Right lobe of liver (tissue), 6 donors: ENCODE measurements at regions not wholly inside any gene's neighbourhood (a gene's known extent, or its start where the extent isn't known, plus 50 kb on each side); places are given as distances from the start of the nearest gene placed in this dataset.

Experiments used
- ATAC-seq, 4 donors: fragments of 200-7000 bp; cut with Tn5 transposase; one replicate each; pipeline ENCODE4 v1.9.1; 2020; ENCODE audit warnings: mild to moderate bottlenecking in 4 of 4, moderate library complexity in 4 of 4
- DNase-seq, 3 donors: peaks; one replicate each; pipeline ENCODE4 v3.0.0-alpha.2; 2020
- H3K27ac ChIP-seq, 3 donors: fragments of 200-600 bp; one replicate each; pipeline ENCODE4 v1.8.0; 2022
- H3K27me3 ChIP-seq, 2 donors: fragments of 200-600 bp; one replicate each; pipeline ENCODE4 v1.8.0; 2022
- H3K36me3 ChIP-seq, 4 donors: fragments of 200-600 bp; sonication (generic) in 1 of 4; one replicate each; pipeline versions ENCODE4 v1.5.1 to v1.8.0; 2017 to 2022; ENCODE audit warnings: control low read depth in 1 of 4
- H3K4me1 ChIP-seq, 4 donors: fragments of 200-600 bp; sonication (generic) in 1 of 4; one replicate each; pipeline versions ENCODE4 v1.5.1 to v1.8.0; 2017 to 2022; ENCODE audit warnings: control low read depth in 1 of 4
- H3K4me3 ChIP-seq, 3 donors: fragments of 200-600 bp; one replicate each; pipeline ENCODE4 v1.8.0; 2022
- H3K9me3 ChIP-seq, 4 donors: fragments of 200-600 bp; sonication (generic) in 1 of 4; one replicate each; pipeline versions ENCODE4 v1.5.1 to v1.8.0; 2017 to 2022; ENCODE audit warnings: control low read depth in 1 of 4
- CTCF ChIP-seq, 4 donors: fragments of 200-600 bp in 3 of 4; fragments of 450-650 bp in 1 of 4; IDR thresholded peaks; one replicate each; pipeline versions ENCODE4 v1.5.1 to v1.8.0; 2016 to 2022; ENCODE audit warnings: antibody characterized with exemption in 4 of 4, mild to moderate bottlenecking in 2 of 4
- POLR2A ChIP-seq: fragments of 450-650 bp; IDR thresholded peaks from one replicate; pipeline ENCODE4 v1.6.1; 2017; ENCODE audit warnings: antibody characterized with exemption, mild to moderate bottlenecking
- WGBS: methylation state at CpG from one replicate; pipeline ENCODE4 v1.1.6; 2018; ENCODE audit warnings: low coverage, low lambda C conversion rate; ENCODE audit not compliant: insufficient coverage; ENCODE audit errors: missing lambda C conversion rate; 5-methylcytosine and 5-hydroxymethylcytosine counted together
- intact Hi-C, 2 donors: fragments of 100-400 bp; cut with DNase I; formaldehyde crosslinking; loops; one replicate each; pipeline versions ENCODE4 v1.11.2 to v1.14.1; 2022
- donor health status: DM: no; HTN: yes; CAD: no.
- donor health status: DM: no; HTN: no; CAD: no.
- donor health status: DM: no; HTN: no; CAD: no.
- donor health status: DM: no; HTN: yes; CAD: no.
- donor health status: DM: no; HTN: yes; CAD: no.

DNA sequence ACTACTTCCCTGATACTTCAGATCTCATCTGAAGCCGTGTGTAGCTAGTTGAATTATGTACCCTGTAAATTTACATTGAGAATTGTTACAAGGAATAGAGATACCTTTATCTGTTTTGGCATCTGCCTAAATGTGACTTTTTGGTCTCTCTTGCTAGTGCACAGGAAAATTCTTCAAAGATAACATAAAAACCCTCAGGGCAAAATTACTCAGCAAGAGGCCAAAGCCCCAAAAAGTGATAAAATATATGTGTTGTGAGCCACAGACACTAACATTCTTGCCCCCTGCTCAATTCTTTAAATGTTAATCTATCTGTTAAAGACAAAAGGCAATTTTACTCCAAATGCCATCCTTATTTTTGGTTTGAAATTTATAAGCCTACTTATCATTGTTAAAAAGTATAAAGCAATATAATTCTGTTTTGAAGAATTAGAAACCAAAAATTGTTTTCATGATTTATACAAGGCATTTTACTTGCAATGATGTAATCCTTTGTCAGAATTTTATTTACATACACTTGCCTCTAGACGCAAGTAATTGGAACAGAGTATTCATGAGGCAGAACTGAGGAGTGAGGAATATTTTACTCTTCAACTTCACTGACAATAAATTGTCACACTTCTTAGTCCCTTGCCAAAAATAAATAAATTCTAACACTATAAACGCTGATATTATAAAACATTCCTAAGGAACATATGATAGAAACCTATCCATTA, 186.2 kb downstream of the EPM2A start:
- DNase-seq (no peak), ATAC-seq (no peak)
- H3K27me3 ChIP-seq, result no peaks in the 10 kb centered on the region
- H3K9me3 ChIP-seq, result no peaks in the 10 kb centered on the region
- no peaks in the 10 kb centered on the region for H3K36me3 ChIP-seq
- no peak overlapping the region for H3K27ac ChIP-seq
- H3K4me1 ChIP-seq, result no peaks in the 10 kb centered on the region
- intact Hi-C loops, result no loop called here
- TF ChIP-seq CTCF (IDR thresholded peaks at IDR 0.05) (no peak), POLR2A (no peak)
- 41% methylated on average over 3 of the region's 3 CpGs for WGBS
- H3K4me3 ChIP-seq, result no peak overlapping the region

DNA sequence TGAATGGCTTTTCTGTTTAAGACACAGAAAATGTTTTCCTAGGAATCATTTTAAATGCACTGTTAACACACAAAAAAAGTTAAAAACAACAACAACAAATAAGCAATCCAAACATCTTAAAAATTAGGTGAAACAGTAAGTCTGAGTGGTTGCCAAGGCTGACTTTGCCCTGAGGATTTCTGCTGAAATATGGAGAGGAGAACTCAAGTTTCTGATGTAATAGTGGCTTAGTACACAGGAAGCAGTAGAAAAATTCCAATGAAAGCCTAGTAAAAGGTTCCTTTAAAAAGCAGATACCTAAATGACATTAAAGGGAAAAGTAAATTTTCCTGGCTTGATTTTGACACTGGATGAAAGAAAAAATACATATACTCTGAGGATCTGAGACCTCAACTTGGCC, 184.2 kb downstream of the EPM2A start:
- DNase-seq (no peak), ATAC-seq (no peak)
- TF ChIP-seq CTCF (IDR thresholded peaks at IDR 0.05), result no peak
- no peak for TF ChIP-seq POLR2A
- intact Hi-C loops, result no loop called here
- Histone ChIP-seq H3K4me3 (no peak overlapping the region), H3K36me3 (no peaks in the 10 kb centered on the region), H3K9me3 (no peaks in the 10 kb centered on the region), H3K27me3 (no peaks in the 10 kb centered on the region), H3K4me1 (no peaks in the 10 kb centered on the region), H3K27ac (no peak overlapping the region)

- TF ChIP-seq POLR2A (no peak), CTCF (IDR thresholded peaks at IDR 0.05) (no peak)
- intact Hi-C loops, result no loop called here
These were observed 180.2 kb downstream of the EPM2A start for GRCh38 chr6:145555084-145555483.

DNA sequence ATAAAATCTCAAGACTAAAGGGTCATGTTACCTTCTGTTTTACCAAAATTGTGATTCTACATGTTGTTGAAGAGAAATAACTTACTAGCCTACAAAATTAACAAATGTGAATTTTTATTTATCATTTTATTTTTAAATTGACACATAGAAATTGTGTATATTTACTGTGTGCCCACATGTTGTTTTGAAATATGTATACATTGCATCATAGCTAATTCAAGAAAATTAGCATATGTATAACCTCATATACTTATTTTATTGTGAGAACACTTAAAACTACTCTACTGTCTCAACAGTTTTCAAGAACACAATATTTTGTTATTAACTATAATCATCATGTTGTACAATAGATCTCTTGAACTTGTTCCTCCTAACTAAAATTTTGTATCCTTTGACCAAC, 177.8 kb downstream of the EPM2A start:
- DNase-seq, result no peak
- no peak for TF ChIP-seq CTCF (IDR thresholded peaks at IDR 0.05)
- no peak for TF ChIP-seq POLR2A
- no peak for ATAC-seq
- no peak overlapping the region for H3K27ac ChIP-seq
- no peaks in the 10 kb centered on the region for H3K4me1 ChIP-seq
- no peak overlapping the region for H3K4me3 ChIP-seq
- intact Hi-C loops, result no loop called here
- H3K27me3 ChIP-seq, result no peaks in the 10 kb centered on the region
- H3K36me3 ChIP-seq, result no peaks in the 10 kb centered on the region
- H3K9me3 ChIP-seq, result no peaks in the 10 kb centered on the region

More at GRCh38 chr6:145555084-145555483, 180.2 kb downstream of the EPM2A start:
- DNase-seq (no peak), ATAC-seq (no peak)
- Histone ChIP-seq H3K27me3 (no peaks in the 10 kb centered on the region), H3K4me1 (no peaks in the 10 kb centered on the region), H3K9me3 (no peaks in the 10 kb centered on the region), H3K27ac (no peak overlapping the region), H3K36me3 (no peaks in the 10 kb centered on the region), H3K4me3 (no peak overlapping the region)
- 60% methylated on average over 1 of the region's 1 CpG for WGBS

- 33% methylated on average over 1 of the region's 1 CpG for WGBS
- H3K27me3 ChIP-seq, result no peaks in the 10 kb centered on the region
- H3K27ac ChIP-seq, result no peak overlapping the region
- no peak for DNase-seq
- intact Hi-C loops, result no loop called here
- no peaks in the 10 kb centered on the region for H3K9me3 ChIP-seq
- no peak overlapping the region for H3K4me3 ChIP-seq
- ATAC-seq, result no peak
- H3K4me1 ChIP-seq, result no peaks in the 10 kb centered on the region
- TF ChIP-seq CTCF (IDR thresholded peaks at IDR 0.05) (no peak), POLR2A (no peak)
- H3K36me3 ChIP-seq, result no peaks in the 10 kb centered on the region
These were observed 175.5 kb downstream of the EPM2A start for GRCh38 chr6:145559836-145560235.
